Fibroblast of skin of left biceps (primary cell): ENCODE measurements at regions not wholly inside any gene's neighbourhood (a gene's known extent, or its start where the extent isn't known, plus 50 kb on each side); places are given as distances from the start of the nearest gene placed in this dataset.
"Not testable (repeated sequence)": the region's sequence is repeated elsewhere in the genome, so short reads cannot be mapped to it uniquely, and the experiment has no call there.

ENCODE experiments used
- DNase-seq, 2 experiments: peaks; one replicate each; pipeline ENCODE4 v3.0.0-alpha.2; 2013; ENCODE audit warnings: low read depth in 2 of 2

DNA sequence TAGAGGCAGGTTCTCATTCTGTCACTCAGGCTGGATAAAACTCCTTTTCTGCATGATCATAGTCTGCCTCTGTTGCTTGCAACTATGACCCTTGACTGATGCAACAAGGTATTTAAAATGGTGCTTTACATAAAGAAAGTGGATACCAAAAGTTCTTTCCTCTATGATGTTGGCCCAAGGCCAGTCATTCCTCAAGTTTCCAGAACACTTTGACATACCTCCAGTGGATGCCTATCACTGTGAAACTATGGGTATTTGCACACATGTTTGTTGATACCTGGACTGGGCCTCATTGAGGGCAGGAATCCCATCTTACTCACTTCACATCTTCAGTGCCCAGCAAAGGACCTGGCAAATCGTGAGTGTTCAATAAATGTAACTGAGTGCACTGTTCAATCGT is 159.0 kb upstream of the ZC3H12C start:
- DNase-seq: no peak

DNA sequence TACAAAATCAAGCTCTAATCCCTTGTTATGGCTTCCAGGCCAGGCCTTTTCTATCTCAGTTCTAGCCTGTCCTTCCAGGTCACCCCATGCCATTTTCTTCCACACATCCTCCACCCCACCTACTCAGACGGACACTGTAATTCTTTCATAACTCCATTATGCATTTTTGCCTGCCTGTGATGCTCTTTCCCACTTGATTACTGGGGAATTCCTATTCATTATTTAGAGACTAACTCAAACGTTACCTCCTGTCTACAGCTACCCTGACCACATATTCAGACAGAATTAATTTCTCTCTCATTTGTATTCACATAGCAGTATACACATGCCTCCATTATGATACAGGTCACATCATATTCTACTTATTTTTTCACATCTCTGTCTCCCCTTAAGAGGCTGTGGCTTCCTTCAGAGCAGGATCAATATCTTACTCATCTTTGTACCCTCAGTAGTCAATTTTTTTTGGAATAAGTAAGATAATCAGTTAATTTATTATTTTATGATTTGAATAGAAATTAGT is 156.5 kb upstream of the ZC3H12C start:
- DNase-seq: no peak

DNA sequence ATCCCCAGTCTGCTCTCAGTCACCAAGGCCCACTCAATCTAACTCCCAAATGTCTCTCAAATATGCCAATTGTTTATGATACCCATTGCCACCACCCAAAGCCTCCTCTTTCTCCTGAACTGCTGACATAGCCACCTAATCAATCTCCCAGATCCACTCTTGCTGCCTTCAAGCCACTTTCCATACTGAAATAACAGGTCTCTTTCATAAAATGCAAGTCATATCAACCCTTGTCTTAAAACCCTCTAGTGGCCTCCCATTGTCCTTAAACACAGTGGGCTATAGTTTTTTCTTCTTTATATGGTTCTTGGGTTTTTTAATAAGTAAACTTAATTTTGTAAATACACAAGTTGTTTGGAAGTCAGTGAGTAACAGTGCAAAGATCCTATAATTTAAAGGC is 155.2 kb upstream of the ZC3H12C start:
- no peak for DNase-seq

DNA sequence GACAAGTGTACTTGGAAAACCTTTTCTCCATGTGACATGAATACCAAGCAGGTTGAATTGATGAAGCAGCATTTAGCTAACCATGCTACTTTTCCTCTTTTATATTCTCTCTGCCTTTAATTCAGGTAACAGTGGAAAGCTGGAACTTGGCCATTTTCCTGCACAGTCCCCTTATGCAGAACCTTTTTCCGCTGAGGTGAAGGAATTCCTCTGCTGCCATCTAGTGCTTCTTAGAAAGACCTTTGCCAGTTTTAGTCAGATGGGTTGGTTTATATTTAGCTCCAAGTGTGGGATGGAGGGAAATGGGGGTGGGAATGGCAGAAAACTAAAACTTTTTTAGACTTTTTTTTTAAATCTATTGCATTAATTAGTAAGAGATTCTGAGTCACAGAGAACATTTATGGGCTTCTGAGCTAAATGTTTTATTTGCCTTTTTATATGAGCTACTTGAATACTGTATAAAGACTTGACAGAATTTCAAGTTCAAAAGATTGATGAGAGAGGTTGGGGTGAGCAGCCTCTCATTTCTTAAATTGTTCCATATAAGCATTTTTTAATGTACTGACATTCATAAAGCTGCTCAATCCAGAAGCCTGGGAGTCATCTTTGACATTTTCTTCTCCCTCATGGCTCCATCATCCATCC is 153.9 kb upstream of the ZC3H12C start:
- DNase-seq: peak; percentile 50 to 55

DNA sequence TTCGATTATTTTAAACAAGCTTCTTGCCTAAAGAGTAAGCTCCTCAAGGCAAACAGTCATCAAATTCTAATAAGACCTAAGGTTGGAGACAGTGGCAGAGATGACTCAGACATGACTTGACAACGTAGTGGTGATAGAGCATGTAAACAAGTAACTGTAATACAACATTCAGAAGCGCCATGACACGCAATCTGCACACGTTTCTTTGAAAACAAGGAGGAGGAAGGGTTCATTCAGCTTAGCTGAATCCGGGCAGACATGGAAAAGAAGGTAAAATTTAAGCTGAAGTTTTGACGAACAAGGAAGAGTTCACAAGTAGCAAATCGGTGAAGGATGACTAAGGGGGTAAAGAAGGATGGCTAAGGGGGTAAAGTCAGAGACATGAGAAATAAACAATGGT is 152.4 kb upstream of the ZC3H12C start:
- no peak for DNase-seq

DNA sequence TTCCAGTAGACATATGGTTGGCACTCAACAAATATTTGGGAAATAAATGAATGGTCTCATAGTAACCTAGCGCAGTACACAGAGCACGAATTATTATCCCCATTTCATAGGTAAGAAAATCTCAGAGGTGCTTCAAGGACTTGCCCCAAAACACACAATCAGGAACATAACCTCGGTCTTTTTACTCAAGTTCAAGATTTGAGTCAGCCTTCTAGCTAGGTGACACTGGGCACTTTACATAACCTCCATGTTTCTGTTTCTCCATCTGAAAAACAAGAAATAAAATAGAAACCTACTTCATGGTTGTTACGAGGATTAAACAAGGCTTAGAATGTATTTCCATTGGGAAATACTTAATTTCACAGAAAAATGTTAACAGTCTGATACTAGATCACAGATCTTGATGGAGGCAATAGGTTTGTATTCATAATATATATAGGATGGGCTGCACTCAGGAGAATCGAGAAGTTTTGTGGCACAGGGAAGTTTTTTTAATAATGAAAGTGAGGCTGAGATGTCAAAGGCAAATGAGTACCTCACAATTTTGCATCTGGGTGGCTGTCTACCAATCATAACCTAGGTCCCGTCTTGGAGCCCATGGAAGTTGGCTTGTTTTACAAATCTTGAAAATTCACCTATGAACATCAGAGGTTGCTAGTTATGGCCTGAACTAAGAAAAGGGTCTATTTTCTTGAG is 147.4 kb upstream of the ZC3H12C start:
- DNase-seq: no peak

DNA sequence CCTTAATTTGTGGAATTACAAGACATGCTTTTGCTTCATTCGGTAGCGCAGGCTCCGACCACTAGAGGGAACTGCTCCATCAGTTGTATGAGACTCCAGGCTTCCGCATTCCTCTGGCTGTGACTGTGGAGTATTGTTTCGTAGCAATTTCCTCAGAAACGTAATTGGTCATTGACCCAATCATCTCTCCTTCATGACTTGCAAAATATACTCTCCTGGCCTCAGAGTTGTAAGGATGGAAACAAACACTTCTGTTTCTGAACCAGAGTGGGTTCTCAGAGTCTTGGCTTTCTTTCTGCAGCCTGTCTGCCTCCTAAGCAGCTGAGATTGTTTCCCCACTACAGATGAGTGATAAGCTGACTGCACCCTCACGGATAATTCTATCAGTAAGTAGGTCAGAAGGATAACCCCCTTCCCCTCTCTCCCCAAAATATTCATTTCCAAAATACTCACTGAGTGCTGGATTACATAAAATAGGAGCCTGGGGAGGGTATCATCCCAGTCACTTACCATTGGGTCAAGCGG is 146.8 kb upstream of the ZC3H12C start:
- peak; percentile 79 to 84 for DNase-seq

DNA sequence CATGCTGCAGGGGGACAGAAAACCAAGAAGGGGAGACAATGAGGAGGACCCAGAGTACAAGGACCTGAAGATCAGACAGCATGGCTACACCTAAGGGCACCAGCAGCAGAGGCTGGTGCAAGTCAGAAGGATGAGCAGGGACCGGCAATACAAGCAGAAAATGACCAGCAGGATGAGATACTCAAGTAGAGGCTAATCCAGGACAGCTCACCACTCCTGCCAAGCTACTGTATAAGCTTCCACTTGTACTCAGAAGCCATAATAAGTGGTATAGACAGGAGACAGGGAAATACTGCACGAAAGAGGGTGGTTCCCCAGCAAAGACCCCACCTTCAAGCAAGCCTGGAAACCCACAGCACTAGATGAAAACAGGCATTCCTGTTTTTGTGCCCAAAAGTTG is 138.7 kb upstream of the ZC3H12C start:
- DNase-seq: no peak

DNA sequence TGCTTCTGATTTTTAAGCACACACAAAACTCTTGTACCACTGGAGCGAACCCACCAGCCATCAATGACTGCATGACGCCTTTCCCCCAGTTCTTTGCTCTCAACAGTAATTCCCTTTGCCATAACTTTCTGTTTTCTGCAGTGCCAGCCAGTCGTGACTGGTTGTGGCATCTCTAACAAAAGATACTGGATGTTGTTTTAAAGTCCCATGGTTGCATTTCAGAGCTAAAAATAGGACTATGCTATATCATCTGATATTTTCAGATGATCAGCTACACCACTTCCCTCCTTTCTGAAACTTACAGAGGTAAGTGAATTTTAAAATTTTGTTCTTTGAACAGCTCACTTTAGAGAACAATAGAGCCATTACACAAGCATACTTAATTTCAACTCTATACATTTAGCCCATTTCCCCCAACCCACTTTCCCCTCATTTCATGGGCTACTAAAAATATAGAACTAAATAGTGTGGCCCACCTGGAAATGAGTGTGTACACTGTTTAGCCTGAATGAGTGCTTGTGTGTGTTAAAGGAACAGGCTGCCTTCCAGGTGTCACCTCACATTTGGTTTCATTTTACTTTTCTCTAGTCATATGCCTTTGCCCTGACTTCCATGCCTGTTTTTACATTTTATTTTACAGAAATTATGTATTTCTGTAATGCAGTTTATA is 136.9 kb upstream of the ZC3H12C start:
- DNase-seq: no peak

DNA sequence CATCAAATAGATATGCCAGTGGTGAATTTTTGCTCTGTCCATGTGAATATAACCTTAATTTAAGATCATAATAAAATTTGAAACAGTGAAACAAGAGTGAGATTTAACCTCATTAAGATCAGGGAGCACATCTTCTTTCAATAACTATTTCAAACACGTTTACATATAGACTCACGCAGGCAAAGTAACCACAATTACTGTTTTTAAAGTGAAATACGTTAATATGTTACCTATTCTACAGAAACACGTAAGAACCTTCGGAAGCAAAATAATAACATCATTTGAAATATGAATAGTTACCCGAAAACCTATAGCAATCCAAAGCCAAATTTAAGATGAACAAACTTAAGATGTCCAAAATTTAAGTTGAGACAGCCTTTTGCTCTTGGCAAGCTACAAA is 136.2 kb upstream of the ZC3H12C start:
- DNase-seq: no peak

DNA sequence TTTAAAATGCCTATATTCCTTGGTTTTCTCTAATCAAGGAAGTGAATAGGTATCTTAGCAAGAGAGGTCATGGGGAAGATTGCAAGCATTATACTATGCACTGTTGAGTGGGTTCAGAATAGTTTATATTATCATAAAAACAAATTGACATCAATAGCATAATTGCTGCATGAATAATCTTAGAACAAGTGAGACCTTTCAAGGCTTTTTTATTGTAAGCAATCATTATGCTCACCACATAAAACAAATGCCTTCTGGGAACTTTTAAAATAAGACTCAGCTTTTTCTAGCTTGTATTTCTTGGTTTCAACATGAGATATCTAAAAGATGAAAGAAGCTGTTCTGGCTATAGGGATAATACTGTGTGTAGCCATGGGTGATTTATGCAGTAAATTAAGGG is 135.6 kb upstream of the ZC3H12C start:
- DNase-seq: no peak

DNA sequence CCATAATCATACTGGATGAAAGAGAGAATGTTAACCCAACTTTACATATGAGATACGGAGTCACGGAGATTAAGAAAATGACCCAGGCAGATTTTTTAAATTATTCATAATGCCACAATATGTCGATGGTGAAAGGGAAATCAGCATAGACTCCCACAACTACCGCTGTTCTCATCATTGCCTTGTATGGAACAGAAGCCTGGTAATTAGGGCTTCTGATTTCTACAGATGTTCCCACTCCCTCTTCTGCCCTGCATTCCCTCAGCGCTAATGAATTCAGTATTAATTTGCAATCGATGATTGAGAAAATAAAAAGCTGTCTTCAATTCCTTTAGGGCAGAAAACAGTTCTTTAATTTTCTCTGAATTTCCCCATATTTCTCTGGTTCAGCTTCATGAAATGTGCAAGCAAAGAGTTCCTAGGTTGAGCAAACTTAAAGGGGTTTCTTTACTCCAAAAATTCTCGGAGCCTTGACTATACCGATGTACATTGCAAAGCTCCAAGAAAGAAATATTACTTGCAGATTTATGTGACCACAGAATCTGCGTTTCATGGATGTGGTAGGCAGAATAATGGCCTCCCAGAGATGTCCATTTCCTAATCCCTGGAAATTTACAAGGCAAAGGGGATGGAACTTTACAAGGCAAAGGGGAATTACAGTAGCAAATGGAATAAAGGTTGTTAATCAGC is 134.9 kb upstream of the ZC3H12C start:
- DNase-seq: no peak

DNA sequence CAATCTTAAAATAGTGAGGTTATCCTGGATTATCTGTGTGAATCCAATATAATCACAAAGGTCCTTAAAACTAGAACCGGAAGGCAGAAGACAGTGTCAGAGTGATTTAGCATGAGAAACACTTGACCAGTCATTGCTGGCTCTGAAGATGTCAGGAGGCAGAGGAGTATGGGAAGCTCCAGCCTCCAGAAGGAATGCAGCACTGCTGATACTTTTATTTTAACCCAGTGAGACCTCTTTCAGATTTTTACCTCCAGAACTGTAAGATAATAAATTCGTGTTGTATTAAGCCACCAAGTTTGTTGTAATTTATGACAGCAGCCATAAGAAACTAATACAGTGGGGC is 134.4 kb upstream of the ZC3H12C start:
- no peak for DNase-seq

DNA sequence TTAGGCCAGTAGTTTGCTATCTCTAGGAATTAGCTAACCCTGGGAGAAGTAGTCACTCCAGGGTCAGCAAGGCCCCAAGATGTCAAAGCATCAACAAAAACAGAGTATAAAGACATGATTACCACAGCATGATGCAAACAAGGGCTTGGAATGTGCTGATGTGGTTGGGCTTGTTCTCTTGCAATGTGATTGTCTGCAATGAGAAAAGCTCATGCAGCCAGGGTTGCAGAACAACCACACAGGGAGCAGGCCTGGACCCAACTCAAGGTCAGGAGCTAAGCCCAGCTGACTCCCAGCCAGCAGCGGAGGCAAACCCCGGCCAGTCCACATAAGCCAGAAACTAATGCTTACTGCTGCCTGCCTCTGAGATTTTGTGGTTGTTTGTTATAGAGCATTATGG is 132.4 kb upstream of the ZC3H12C start:
- DNase-seq: peak; percentile 25 to 27

DNA sequence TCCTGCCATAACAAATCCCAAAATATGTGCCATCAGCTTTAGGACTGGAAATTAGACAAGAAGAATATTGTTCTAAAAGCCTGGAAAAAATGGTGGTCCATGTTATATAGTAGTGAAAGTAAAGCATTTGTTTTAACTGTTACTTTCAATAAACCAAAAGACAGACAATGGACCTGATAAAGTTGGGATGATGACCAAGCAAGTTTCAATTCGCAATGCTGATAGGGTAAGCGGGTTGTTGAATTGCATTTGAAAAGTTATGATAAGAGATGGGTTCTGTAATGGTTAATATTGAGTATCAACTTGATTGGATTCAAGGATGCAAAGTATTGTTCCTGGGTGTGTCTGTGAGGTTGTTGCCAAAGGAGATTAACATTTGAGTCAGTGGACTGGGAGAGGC is 131.9 kb upstream of the ZC3H12C start:
- no peak for DNase-seq

DNA sequence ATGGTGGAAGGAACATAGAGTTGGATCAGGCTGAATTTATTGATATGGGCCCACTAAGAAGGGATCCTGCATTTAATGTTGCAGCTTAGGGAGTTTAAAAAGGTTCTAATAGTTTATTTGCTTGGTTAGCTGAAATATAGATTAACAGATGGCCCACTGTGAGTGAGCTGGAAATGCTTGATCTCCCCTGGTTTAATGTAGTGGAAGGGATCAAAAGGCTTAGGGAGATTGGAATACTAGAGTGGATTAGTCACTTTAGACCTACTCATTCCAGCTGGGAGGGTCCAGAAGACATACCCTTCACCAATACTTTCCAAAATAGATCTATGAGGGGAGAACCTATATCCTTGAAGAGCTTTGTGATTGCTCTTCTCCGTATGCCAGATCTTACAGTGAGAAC is 130.1 kb upstream of the ZC3H12C start:
- DNase-seq: no peak

DNA sequence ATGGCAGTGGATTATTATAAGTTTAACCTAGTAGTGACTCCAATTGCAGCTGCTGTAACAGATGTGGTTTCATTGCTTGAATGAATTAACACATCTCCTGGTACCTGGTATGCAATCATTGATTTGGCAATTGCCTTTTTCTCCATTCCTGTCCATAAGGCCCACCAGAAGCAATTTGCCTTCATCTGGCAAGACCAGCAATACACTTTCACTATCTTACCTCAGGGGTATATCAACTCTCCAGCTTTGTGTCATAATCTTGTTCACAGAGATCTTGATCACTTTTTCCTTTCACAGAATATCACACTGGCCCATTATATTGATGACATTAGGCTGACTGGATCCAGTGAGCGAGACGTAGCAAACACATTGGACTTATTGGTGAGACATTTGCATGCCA is 128.7 kb upstream of the ZC3H12C start:
- DNase-seq: no peak

DNA sequence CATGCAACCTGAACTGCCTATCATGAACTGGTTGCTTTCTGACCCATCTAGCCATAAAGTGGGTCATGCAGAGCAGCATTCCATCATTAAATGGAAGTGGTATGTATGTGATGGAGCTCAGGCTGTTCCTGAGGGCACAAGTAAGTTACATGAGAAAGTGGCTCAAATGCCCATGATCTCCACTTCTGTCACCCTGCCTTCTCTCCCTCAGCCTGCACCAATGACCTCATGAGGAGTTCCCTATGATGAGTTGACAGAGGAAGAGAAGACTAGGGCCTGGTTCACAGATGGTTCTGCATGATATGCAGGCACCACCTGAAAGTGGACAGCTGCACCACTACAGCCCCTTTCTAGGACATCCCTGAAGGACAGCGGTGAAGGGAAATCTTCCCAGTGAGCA is 127.7 kb upstream of the ZC3H12C start:
- not testable (repeated sequence) for DNase-seq

DNA sequence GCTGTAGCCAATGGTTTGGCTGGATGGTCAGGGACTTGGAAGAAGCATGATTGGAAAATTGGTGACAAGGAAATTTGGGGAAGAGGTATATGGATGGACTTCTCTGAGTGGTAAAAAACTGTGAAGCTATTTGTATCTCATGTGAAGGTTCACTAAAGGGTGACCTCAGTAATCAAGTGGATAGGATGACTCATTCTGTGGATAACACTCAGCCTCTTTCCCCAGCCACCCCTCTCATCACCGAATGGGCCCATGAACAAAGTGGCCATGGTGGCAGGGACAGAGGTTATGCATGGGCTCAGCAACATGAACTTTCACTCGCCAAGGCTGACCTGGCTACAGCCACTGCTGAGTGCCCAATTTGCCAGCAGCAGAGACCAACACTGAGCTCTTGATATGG is 127.3 kb upstream of the ZC3H12C start:
- DNase-seq: not testable (repeated sequence)

DNA sequence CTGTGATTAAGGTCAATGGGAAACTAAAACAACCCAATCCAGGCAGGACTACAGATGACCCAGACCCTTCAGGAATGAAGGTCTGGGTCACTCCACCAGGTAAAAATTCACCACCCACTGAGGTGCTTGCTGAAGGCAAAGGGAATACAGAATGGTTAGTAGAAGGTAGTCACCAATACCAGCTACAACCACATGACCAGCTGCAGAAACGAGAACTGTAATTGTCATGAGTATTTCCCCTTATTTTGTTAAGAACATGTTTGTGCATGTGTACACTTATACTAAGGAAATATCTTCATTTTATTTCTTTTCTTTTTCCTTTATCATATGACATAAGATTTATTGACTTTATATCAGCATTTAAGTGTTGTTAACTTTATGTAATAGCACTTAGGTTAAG is 126.1 kb upstream of the ZC3H12C start:
- not testable (repeated sequence) for DNase-seq

DNA sequence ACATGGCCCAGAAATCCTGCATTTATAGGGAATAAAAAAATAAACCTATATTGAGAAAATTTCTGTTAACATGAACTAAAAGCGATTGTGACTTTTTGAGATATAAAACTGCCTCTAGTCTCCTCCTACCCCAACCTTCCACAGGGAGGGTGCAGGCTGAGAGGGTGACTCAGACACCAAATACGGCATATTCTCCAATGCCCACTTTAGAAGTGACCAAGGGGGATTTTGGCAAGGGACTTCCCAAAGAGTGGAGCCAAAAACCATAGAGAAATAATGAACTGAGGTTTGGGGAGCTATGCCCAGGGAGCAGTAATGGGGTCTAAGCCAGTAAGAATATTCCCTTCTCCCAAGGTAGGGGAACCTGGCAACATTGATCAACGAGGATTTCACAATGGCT is 124.9 kb upstream of the ZC3H12C start:
- DNase-seq: no peak

DNA sequence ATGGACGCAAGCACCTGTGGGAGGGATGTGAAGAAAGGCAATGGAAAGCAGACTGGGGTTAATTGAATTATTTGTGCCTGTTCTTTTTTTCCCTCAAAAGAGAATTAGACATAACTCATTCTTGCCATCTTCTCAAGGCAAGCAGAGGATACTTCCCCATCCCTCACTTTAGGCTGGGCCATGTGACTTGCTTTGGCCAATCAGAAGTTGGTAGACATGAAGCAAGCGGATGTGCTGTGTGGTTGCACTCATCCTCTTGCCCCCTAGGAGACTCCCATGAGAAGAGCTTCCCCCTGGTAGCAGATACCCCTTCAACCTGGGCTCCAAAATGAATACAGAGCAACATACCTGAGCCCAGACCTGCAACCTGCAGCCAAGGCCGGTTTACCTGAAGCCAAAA is 124.4 kb upstream of the ZC3H12C start:
- no peak for DNase-seq
